Esophagus squamous epithelium (tissue), 4 donors: ENCODE measurements at regions not wholly inside any gene's neighbourhood (a gene's known extent, or its start where the extent isn't known, plus 50 kb on each side); places are given as distances from the start of the nearest gene placed in this dataset.

ENCODE experiments used
- CTCF ChIP-seq, 6 experiments: fragments of 450-650 bp in 4 of 6; fragments of 200-600 bp in 2 of 6; sonication (generic) in 2 of 6; IDR thresholded peaks; one replicate each; pipeline ENCODE4 v1.5.1; 2016 to 2019; ENCODE audit warnings: antibody characterized with exemption in 6 of 6, mild to moderate bottlenecking in 4 of 6, moderate library complexity in 4 of 6
- POLR2A ChIP-seq, 4 donors: fragments of 450-650 bp; IDR thresholded peaks; one replicate each; pipeline ENCODE4 v1.6.1; 2017; ENCODE audit warnings: antibody characterized with exemption in 4 of 4, mild to moderate bottlenecking in 4 of 4, moderate library complexity in 3 of 4

- no peak for TF ChIP-seq CTCF (IDR thresholded peaks at IDR 0.05)
- no peak for TF ChIP-seq POLR2A (IDR thresholded peaks at IDR 0.05)
These were observed 349.4 kb upstream of the NOVA1 start for GRCh38 chr14:26947265-26947664.
